Small intestine (tissue), 7 donors: ENCODE measurements at regions not wholly inside any gene's neighbourhood (a gene's known extent, or its start where the extent isn't known, plus 50 kb on each side); places are given as distances from the start of the nearest gene placed in this dataset.
"Not testable (repeated sequence)": the region's sequence is repeated elsewhere in the genome, so short reads cannot be mapped to it uniquely, and the experiment has no call there.

ENCODE experiments used
- DNase-seq, 2 donors: peaks; one replicate each; pipeline versions ENCODE4 v3.0.0 to v3.0.0-alpha.2; 2013
- FAIRE-seq: peaks from 2 replicates; lab custom pipeline; 2012; peaks lifted over from hg19 to GRCh38; lab: Jason Lieb, UNC
- H3K27ac ChIP-seq, 3 donors: one replicate each; pipeline ENCODE4 v1.5.1; 2013; ENCODE audit warnings: low read length in 2 of 3, mild to moderate bottlenecking in 2 of 3, control low read depth in 1 of 3, inconsistent platforms in 1 of 3, low read depth in 1 of 3, moderate library complexity in 1 of 3
- H3K27me3 ChIP-seq, 3 donors: one replicate each; pipeline ENCODE4 v1.6.1; 2013; ENCODE audit warnings: low read length in 3 of 3, inconsistent platforms in 1 of 3; ENCODE audit not compliant: control insufficient read depth in 3 of 3, insufficient read depth in 3 of 3
- H3K36me3 ChIP-seq, 3 donors: one replicate each; pipeline ENCODE4 v1.6.1; 2013; ENCODE audit warnings: low read length in 3 of 3, inconsistent platforms in 1 of 3, low read depth in 1 of 3, mild to moderate bottlenecking in 1 of 3, moderate library complexity in 1 of 3; ENCODE audit not compliant: control insufficient read depth in 3 of 3, insufficient read depth in 2 of 3
- H3K4me1 ChIP-seq, 3 donors: one replicate each; pipeline ENCODE4 v1.6.1; 2013; ENCODE audit warnings: low read length in 2 of 3, inconsistent platforms in 1 of 3, low read depth in 1 of 3, mild to moderate bottlenecking in 1 of 3, moderate library complexity in 1 of 3; ENCODE audit not compliant: control insufficient read depth in 3 of 3, insufficient read depth in 2 of 3
- H3K4me3 ChIP-seq, 3 donors: one replicate each; pipeline ENCODE4 v1.5.1; 2013; ENCODE audit warnings: low read length in 3 of 3, control low read depth in 1 of 3, inconsistent platforms in 1 of 3, low read depth in 1 of 3, mild to moderate bottlenecking in 1 of 3, moderate library complexity in 1 of 3
- H3K9me3 ChIP-seq, 2 donors: one replicate each; pipeline ENCODE4 v1.6.1; 2013; ENCODE audit warnings: low read depth in 1 of 2, low read length in 1 of 2; ENCODE audit not compliant: control insufficient read depth in 2 of 2, insufficient read depth in 1 of 2
- WGBS, 3 donors: extraction: QIAGEN DNeasy Blood & Tissue Kit; methylation state at CpG; one replicate each; pipeline ENCODE4 v1.1.7; 2013; 5-methylcytosine and 5-hydroxymethylcytosine counted together
- donor health status: healthy with polysubstance abuse.
- donor health status: control.
- donor health status: control.
- donor health status: Bipolar disorder and iron deficiency.
- donor health status: healthy.

DNA sequence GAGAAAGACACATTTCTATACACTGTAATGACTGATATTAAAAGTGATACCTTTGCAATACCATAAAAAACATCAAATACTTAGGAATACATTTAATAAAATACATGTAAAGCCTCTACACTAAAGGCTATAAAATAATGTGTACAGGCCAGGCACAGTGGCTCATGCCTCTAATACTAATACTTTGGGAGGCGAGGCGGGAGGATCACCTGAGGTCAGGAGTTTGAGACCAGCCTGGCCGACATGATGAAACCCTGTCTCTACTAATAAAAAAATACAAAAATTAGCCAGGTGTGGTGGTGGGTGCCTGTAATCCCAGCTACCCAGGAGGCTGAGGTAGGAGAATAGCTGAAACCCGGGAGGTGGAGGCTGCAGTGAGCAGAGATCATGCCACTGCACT is 59.8 kb upstream of the RTL6 start:
- 88 to 93% (median 88%) methylated on average over 4 of the region's 4 CpGs for whole genome bisulfite sequencing, 3 donors
- not testable (repeated sequence) for FAIRE-seq, H3K9me3 ChIP-seq, H3K27me3 ChIP-seq, H3K27ac ChIP-seq, H3K36me3 ChIP-seq, DNase-seq, H3K4me3 ChIP-seq, H3K4me1 ChIP-seq

DNA sequence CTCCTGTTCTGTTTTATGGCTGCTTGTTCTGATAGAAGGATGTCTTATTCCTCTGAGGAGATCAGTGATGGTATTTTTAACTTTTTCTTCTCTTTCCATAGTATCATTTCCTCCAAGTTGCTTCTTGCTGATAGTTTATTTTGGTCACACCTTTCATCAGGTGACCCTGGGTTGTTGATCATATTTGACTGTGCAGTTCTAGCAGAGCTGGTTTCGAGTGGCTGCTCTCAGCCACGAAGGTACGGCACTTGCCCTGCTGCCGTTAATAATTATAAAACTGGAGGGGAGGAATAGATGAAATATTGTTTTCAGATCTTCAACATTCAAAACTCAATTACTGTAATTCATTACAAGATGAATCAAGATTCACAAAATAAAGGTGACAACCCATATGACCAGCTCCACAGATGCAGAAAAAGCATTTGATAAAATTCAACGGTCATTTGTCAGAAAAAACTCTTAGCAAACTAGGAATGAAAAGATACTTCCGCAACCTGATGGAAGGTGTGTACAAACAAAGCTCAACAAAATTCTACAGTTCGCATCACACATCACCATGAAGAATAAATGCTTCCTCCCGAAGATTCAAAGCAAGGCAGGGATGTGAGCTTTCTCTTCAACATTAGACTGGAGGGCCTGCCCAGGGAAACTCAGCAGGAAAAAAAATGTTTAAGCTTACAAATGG is 59.2 kb upstream of the RTL6 start:
- Histone ChIP-seq H3K9me3 (no peaks in the 10 kb centered on the region), H3K4me1 (no peaks in the 10 kb centered on the region), H3K36me3 (no peaks in the 10 kb centered on the region), H3K4me3 (no peak overlapping the region), H3K27me3 (no peaks in the 10 kb centered on the region), H3K27ac (no peak overlapping the region)
- FAIRE-seq (no peak), DNase-seq (no peak)
- 74 to 87% (median 75%) methylated on average over 8 of the region's 8 CpGs for WGBS, 3 donors

DNA sequence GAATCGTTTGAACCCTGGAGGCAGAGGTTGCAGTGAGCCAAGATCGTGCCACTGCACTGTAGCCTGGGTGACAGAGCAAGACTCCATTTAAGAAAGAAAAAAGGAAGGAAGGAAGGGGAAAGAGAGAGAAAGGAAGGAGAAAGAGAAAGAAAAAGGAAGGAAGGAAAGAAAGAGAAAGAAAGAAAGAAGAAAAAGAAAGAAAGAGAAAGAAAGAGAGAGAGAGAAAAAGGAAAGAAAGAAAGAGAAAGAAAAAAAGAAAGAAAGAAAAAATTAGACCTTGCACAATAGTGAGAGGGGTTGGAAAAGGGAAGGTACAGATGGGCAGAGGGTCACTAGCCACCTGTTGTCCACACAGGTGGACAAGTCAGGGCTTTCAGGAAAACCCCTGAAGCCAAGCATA is 57.6 kb upstream of the RTL6 start:
- H3K4me1 ChIP-seq, result no peaks in the 10 kb centered on the region
- FAIRE-seq, result no peak
- H3K27me3 ChIP-seq, result no peaks in the 10 kb centered on the region
- H3K36me3 ChIP-seq, result no peaks in the 10 kb centered on the region
- no peak for DNase-seq
- H3K4me3 ChIP-seq, result no peak overlapping the region
- H3K9me3 ChIP-seq, result no peaks in the 10 kb centered on the region
- 76 to 84% (median 83%) methylated on average over 2 of the region's 2 CpGs for WGBS, 3 donors
- no peak overlapping the region for H3K27ac ChIP-seq

DNA sequence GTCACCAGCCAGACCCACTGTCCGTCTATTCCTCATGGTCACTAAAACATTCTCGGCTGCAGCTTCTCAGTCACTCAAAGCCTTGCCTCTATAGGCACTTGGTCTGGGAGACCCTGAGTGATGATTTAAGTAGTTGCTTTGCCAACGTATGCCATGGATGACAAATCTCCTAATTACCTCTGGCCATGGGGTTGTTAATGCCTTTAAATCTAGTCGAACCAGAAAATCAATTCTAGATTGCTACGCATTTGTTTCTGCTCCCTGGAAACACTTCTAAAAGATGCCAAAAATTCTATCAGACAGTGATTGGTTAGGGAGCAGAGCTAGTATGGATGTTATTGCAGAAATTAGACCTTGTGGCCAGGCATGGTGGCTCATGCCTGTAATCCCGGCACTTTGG is 57.0 kb upstream of the RTL6 start:
- DNase-seq (no peak), FAIRE-seq (no peak)
- H3K4me3 ChIP-seq, result no peak overlapping the region
- H3K36me3 ChIP-seq, result no peaks in the 10 kb centered on the region
- H3K27ac ChIP-seq, result no peak overlapping the region
- H3K4me1 ChIP-seq, result no peaks in the 10 kb centered on the region
- H3K9me3 ChIP-seq, result no peaks in the 10 kb centered on the region
- WGBS, 3 donors, result 53 to 67% (median 67%) methylated on average over 6 of the region's 6 CpGs
- no peaks in the 10 kb centered on the region for H3K27me3 ChIP-seq

DNA sequence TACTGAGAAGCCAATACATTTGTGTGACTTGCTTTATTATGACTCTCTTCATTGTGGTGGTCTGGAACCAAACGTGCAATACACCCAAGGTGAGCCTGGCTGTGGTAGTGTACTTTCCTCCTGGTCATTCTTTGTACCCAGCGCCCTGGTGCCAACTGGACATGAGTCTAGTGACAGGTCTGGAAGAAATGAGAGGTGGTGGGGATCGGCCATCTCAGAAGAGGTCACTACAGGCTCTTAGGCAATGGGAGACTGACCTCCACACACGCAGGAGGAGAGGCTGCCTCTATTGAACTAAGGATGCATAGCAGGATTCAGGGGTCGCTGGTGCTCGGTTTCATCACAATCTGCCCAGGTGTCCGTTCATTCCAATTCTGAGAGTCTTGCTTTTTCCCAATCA is 56.4 kb upstream of the RTL6 start:
- no peak for FAIRE-seq
- no peaks in the 10 kb centered on the region for H3K4me1 ChIP-seq
- no peaks in the 10 kb centered on the region for H3K9me3 ChIP-seq
- no peaks in the 10 kb centered on the region for H3K27me3 ChIP-seq
- no peak for DNase-seq
- WGBS, 3 donors, result 68 to 88% (median 80%) methylated on average over 7 of the region's 7 CpGs
- no peak overlapping the region for H3K27ac ChIP-seq
- H3K4me3 ChIP-seq, result no peak overlapping the region
- no peaks in the 10 kb centered on the region for H3K36me3 ChIP-seq

DNA sequence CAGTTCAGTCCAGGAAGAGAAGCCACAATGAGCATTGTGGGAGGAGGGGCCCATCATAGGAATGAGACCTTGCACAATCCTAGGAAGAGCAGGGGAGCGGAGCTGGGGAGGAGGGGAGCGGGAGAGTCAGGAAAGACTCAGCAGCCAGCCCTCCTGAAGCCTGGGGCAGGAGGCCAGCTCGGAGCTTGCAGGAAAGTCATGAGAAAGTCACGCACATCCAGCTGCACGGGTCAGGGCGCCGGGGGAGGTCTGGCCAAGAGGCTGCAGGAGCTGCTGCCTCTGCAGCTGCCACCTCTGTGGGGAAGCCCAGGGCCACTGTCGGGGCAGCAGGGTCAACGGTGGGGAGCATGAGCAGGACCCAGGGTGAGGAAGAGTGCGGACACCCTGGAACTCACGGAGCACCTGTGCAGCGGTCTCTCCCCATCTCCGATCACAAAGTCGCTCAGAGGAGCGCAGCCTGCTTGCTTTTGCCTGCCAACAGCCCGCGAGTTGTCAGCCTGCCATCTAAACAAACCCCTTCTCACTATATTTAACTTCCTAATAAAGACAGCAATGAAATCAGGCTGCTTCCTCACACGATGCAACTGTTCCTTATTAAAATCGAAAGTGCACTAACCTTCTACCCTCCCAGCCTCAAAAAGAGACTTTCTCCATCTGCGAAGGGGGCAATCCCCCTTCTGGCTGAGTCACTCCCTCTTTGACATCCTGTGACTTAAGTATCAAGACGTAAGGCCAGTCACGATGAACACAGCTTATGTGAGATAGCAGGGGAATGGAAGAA is 52.9 kb upstream of the RTL6 start:
- Histone ChIP-seq H3K27me3 (no peaks in the 10 kb centered on the region), H3K4me3 (peak overlapping the region in 1 of 3 donors; percentile 7), H3K9me3 (no peaks in the 10 kb centered on the region), H3K4me1 (no peaks in the 10 kb centered on the region), H3K27ac (peak overlapping the region in 1 of 3 donors; percentile 48), H3K36me3 (no peaks in the 10 kb centered on the region)
- FAIRE-seq (no peak), DNase-seq (peak; percentile 1 to 32)
- 42 to 68% (median 59%) methylated on average over 21 to 22 of the region's 22 CpGs for WGBS, 3 donors

DNA sequence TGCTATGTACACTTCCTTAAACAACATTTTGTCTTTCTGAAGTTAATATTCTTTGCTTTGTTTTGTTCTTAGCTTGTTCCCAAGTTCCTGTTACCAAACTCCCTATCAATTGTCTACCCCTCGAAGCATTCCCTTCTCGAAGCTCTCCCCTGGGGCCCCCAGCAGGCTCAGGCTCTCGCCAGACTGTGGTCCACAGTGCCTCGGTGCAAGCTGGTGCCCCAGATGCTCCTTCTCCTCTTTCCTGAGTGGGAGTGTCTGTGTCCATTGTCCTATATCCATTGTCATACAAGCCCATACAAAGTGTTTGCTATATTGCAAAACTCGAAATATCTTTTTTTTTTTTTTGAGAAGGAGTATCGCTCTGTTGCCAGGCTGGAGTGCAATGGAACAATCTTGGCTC is 51.7 kb upstream of the RTL6 start:
- 74 to 80% (median 78%) methylated on average over 6 of the region's 6 CpGs for WGBS, 3 donors
- no peaks in the 10 kb centered on the region for H3K9me3 ChIP-seq
- no peaks in the 10 kb centered on the region for H3K27me3 ChIP-seq
- no peaks in the 10 kb centered on the region for H3K4me1 ChIP-seq
- H3K36me3 ChIP-seq, result no peaks in the 10 kb centered on the region
- H3K4me3 ChIP-seq, result no peak overlapping the region
- DNase-seq, result no peak
- H3K27ac ChIP-seq, result no peak overlapping the region
- no peak for FAIRE-seq

DNA sequence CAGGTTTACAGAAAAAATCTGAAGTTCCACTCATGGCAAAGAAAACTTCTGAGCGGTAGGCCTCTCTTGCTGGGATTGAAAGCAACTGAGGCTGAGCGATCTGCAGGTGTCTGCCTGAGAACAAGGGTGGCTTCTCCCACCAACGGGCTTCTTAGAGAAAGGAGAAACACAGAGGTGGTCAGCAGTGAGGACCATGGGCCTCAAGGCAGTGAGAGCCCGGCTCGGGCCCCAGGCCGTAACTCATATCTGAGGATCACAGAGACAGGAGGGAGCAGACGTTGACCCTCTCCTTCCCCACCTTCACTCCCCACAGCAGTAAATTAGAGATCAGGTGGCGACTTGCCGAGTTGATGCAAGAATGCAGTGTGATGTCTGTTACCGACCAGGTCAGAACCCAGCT is 50.9 kb upstream of the RTL6 start:
- FAIRE-seq, result no peak
- DNase-seq, result no peak

More for the DNA sequence above, 50.9 kb upstream of the RTL6 start:
- Histone ChIP-seq H3K9me3 (no peaks in the 10 kb centered on the region), H3K27me3 (no peaks in the 10 kb centered on the region), H3K4me1 (no peaks in the 10 kb centered on the region), H3K4me3 (no peak overlapping the region), H3K36me3 (no peaks in the 10 kb centered on the region), H3K27ac (no peak overlapping the region)
- 72 to 85% (median 75%) methylated on average over 10 of the region's 10 CpGs for WGBS, 3 donors
